Kasumi-1 (cell line): ENCODE measurements at regions not wholly inside any gene's neighbourhood (a gene's known extent, or its start where the extent isn't known, plus 50 kb on each side); places are given as distances from the start of the nearest gene placed in this dataset.
"Not testable (repeated sequence)": the region's sequence is repeated elsewhere in the genome, so short reads cannot be mapped to it uniquely, and the experiment has no call there.

Source experiments
- DNase-seq, 2 experiments: peaks; one replicate each; lab custom pipeline; 2025; lab: John Stamatoyannopoulos, UW

DNA sequence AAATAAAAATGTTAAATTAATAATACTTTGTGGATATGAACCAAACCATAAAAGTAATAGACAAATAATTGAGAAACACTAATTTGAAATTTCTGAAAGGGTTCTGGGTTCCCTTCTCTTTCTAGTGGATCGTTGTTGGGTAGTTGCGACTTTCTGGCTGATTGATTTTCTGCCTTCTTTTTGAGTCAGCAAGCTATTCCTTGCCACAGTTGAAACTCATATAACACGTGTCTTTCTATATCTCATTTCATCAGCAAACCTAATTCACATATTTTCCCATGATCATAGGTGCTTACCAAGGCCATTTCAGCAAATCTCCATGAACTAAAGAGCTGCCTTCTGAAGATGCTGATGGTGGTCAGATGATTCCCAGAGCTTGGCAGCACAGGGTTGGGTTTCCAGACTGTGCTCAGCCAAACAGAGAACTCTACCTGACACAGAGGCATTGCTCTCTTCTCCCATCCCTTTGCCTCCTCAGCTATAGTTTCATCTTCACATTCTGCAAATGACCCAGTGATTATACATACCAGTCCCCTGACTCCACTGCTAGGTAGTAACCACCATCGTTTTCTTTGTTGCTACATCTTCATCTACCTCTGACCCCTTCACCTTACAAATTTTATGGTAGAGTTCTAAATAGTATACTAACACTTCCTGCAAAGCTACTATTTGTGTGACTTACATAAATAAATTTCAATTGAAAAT is 383.9 kb upstream of the DPH6 start:
- DNase-seq, result no peak

DNA sequence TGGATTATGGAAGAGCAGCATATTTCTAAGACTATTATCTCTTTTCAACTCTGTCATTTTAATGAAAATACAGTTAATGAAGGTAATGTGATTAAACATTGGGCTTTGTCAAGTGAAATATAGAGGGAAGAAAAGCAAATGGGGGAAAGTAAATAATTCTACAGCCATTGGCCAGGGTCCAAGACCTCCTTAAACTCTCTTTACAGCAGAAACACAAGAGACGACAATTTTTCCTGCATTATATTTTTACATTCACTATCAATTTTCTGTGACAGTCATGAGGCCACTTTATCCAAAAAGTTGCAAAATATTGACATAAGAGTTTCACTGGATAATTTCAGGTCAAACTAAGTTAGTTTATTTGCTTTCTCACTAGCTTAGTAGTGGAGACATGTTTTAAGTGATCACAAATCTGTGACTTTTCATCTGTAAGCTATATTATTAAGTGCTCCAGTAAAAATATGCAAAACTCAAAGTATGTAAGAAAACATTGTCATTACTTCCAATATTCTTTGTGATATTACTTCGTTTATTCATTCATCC is 385.9 kb upstream of the DPH6 start:
- no peak for DNase-seq

- DNase-seq, result no peak
Observed at GRCh38 chr15:35932531-35932930, 386.6 kb upstream of the DPH6 start.

GRCh38 chr15:35933531-35933930 is 387.6 kb upstream of the DPH6 start:
- no peak for DNase-seq

DNA sequence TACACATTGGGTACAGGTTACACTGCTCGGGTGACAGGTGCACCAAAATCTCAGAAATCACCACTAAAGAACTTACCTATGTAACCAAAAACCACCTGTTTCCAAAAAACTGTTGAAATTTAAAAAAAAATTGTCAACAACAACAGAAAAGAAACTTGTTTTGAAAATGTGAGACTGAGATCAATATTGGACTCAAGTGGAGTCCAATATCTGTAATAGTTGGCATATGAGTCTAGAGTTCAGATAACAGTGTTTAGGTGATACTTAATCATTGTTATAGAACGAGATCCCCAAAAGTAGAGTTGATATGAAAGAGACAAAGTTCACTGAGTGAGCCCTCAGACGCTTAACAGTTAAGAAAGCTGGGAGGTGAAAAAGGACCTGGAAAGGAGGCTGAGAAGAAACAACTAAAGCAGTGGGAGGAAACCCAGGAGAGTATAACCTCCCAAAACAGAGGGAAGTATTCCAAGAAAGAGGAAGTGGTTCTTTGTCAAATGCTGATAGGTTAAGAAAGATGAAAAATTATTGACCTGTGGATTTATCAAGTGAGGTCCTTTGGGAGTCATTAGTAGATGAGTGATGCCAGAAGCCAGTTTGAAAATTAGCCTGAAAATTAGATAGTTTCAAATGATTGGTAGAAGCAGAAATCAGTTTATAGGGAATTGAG is 388.6 kb upstream of the DPH6 start:
- DNase-seq, result no peak

- no peak for DNase-seq
Observed at GRCh38 chr15:35936284-35936683, 390.3 kb upstream of the DPH6 start.

DNA sequence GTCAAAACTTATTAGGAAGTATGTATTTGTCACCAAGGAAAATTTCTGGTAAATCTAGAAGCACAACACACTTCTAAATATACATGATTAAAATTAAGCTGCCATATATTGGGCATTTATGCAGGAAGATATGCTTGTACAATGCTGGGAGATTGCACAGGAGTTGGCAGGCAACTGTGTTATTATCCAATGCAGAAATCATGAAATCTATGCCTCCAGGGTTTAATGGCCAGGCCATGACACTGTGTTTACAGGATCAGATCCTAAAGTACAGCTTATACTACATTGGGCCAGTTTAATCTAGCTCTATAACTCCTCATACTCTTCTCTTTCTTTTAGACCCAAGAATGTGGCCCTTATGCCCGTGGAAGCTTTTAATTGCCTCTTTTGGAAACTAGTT is 391.4 kb upstream of the DPH6 start:
- no peak for DNase-seq

- no peak for DNase-seq
Observed at GRCh38 chr15:35944945-35945585, 399.1 kb upstream of the DPH6 start.

GRCh38 chr15:35953424-35953823 is 407.5 kb upstream of the DPH6 start:
- no peak for DNase-seq

DNA sequence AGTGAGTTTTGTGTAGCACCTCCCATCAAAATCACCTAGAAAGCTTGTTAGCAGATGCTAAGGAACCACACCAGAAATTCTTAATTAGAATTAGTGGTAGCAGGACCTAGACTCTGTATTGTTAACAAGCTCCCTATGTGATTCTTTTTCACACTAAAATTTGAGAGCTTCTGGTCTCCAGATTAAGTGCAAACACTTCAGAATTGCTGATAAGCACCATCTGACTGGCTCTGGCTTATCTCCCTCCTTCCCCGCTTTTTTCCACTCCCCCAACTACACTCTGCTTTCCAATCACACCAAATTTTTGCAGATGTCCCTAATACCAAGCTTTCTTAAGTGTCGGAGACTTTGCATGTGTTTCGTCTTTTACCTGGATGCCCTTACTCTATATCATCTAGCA is 410.1 kb upstream of the DPH6 start:
- no peak for DNase-seq

- no peak for DNase-seq
Observed at GRCh38 chr15:35958021-35958420, 412.1 kb upstream of the DPH6 start.

DNA sequence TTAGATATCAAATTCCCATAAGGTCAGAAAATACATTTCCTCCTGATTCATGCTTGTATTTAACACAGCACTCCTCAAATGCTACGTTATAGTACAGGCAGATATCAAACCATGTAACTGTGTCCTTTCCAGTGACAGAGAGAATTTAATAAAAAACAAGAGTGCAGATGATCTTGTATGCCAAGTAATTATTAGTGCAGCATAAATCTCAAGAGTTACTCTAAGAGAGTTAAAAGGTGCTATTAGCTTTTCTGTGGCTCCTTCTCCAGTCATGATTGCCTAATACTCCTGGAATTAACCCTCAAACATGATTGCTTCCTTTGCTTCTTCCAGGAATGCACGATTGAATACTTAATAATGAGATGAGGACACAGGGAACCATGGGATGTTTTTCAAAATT is 413.0 kb upstream of the DPH6 start:
- no peak for DNase-seq

DNA sequence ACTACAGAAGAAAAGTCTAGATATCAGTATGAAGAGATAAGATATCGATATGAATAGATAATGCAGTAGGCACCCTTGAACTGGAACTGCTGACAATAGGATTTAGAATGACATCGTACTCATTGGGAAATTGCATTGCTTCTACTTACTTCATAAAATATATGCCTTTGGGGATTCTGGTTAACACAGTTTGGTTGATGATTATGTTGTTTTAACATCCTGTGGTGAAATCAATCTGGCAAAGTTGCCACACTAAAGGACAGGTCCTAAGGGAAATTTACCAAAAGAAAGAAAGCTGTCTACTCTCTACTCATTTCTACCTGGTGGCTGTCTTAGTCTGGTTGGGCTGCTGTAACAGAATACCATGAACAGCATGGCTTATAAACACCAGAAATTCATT is 417.4 kb upstream of the DPH6 start:
- no peak for DNase-seq

DNA sequence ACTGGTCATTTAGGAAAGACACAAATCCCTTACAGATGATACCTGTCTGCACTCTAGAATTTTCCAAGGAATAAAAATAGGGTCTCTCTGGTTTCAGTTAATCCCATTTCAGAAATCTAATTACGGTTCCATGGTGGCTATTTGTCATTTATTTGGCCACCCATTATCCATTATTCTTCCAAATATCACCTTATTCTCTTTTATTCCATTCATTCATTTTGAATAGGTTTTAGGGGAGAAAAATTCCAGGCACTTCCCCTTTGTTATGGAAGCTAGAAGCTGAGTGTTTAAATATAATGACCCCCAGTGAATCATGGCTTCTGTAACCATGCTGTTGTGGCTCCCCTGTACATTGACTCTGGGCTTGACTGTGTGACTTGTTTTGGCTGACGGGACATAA is 420.8 kb upstream of the DPH6 start:
- no peak for DNase-seq

- not testable (repeated sequence) for DNase-seq
Observed at GRCh38 chr15:35967968-35968367, 422.0 kb upstream of the DPH6 start.

DNA sequence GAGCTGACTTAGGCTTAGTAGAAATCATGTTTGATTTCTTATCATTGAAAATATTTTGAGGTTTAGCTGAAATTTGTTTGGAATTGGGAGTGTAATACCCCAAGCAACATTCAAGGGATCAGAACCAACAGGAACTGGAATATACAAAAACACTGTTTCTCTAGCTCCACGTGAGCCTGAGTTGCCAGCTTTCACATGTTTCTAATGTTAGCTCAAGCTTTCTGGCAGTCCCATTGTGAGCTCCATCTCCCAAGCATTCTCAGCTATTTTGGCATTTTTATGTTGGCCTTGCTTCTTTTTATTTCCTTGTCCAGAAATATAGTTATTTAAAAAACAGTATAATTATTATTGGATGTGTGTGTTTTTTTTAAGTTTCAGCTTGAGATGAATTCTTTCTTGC is 427.1 kb upstream of the DPH6 start:
- DNase-seq, result no peak

DNA sequence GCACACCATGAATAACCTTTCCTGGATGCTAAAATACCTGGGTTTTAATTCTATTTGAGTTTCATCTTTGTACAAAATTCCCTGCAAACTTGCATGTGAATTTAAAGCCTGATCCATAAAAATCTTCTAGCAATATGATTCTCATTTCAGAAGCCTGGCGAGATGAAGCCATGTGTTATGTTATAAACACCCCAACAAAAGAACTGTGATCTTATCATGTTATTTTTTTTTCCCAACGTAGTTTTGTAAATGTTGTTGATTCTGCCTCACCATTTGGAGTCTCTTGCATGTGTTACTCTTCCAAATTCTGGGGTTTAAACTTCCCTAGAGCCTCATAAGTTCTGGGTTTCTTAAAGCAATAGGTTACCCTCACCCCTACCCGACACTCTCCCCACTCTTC is 428.1 kb upstream of the DPH6 start:
- no peak for DNase-seq

DNA sequence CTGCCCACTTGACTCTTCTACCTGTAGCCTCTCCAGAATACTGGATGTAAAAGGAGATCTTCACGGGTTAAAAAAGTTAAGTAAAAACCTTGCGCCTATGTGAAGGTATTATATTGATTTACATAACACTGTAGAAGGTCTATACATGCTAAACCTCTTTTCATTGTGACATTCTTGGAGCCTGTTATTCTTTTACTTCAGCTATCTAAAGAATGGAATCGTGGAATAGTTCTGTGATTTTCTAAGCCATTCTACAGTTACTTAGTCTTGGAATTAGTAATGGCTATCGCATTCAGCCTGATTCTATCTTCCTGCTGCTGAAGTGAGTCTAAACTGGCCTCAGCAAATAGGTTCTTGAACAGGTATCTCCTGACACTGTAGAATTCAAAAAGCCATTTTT is 430.0 kb upstream of the DPH6 start:
- DNase-seq, result no peak

DNA sequence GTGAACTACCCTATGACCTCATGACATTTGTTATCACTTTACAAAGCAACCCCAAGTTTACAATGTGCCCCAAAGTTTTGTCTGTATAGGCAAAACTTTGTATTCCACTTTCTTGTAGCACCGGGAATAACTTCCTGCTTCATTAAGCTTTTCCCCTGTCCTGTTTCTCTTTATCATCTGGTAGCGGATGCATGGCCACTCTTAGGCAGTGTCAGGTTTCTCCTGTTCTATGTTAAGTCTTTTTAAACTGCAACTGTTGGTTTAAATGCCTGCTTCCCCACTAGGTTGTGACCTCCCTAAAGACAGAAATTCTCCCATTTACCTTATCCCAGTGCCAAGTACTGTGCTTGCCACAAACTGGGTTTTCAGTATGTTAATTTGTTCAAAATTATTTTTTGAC is 433.6 kb upstream of the DPH6 start:
- no peak for DNase-seq

GRCh38 chr15:35980719-35981118 is 434.8 kb upstream of the DPH6 start:
- no peak for DNase-seq

DNA sequence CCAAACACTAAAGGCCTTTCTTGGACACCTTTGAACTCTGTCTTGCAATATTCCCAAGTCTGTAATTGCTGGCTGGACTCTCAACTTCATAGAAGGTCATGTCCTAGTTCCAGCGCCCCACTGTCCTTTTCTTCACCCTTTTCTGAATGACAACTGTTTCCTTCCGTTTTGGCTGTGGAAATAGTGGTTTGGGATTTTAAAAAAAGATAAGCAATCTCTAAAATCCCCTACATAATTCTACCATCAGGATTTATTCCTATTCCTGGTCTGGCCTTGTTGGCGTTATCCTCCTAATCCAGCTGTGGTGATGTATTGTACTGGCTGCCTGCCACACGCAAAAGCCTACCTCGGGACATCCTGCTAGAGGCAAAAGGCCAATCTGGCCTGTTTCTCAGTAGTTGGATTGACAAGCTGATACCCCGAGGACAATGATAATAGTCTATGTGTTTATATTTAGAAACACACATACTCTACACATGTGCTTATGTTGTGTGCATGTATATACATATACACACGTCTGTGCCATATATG is 440.3 kb upstream of the DPH6 start:
- no peak for DNase-seq

GRCh38 chr15:35987056-35987455 is 441.1 kb upstream of the DPH6 start:
- no peak for DNase-seq

DNA sequence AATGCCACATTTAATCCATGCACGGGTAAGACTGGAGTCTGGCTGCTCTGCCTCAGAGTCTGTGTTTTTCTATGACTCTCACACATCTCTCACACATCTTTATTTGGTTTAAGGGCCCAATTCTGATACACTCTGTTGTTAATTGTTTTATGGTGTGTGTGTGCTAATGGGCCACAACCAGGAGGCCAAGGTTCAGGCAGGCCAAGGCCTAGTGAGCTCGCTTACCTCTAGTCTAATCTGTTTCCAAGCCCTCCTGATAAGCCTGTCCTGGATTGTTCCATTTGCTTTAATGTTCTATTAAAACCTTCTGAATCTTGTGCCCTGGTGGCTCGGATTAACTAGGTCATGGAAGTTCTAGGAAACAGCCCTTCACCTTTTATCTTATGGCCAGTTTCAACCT is 445.4 kb upstream of the DPH6 start:
- DNase-seq, result no peak
